HS-27A (cell line): ENCODE measurements at regions not wholly inside any gene's neighbourhood (a gene's known extent, or its start where the extent isn't known, plus 50 kb on each side); places are given as distances from the start of the nearest gene placed in this dataset.

ENCODE experiments used
- DNase-seq: peaks from one replicate; pipeline ENCODE4 v3.0.0-alpha.2; 2012; ENCODE audit warnings: low read depth, missing footprints

DNA sequence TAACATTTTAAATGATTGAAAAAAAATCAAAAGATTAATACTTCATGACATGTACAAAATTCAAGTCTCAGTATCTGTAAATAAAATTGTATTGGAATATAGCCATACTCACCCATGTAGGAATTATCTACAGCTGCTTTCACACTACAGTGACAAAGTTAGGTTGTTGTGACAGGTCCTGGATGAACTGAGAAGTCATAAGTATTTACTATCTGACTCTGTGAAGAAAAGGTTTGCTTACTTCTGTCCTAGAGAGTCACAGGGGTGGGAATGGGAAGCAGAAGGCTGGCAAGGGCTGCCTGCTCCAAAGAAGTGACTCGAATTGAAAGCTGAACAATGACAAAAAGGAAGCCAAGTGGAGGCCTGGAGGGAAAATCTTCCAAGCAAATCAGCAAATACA is 155.2 kb downstream of the SLC30A10 start:
- DNase-seq: no peak

DNA sequence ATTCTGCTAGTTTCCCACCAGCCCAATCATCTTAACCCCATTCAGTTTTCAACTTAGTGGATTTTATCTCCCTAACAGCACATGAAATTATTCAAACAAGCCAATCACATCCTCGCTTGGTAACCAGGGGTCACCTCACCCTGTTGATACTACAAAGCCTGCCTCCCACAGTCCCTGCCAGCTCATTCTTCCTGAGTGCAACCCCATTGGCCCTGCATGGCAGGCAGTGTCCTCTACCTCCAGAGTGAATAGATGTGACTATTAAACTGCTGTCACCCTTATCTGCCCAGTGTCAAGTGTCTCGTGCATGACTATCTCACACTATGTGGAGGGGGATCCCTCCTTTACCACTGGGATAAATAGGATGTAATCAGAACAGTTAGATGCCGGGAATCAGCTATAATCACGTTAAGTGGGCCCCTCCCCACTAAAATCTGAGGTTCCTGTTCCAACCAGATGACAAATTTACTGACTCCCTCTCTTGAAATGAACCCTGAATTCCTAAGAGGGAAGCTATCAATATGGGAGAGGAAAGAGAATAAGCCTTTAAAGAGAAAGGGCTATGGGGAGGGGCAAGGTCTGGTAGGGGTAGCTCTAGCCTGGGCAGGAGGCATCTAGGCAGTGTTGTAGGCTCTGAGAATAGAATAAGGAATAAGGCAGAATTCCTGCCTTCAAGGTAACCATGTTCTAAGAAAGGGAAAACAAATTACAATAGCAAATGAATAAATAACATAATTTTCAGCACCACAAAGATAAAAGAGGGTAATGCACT is 155.9 kb downstream of the SLC30A10 start:
- DNase-seq: no peak

DNA sequence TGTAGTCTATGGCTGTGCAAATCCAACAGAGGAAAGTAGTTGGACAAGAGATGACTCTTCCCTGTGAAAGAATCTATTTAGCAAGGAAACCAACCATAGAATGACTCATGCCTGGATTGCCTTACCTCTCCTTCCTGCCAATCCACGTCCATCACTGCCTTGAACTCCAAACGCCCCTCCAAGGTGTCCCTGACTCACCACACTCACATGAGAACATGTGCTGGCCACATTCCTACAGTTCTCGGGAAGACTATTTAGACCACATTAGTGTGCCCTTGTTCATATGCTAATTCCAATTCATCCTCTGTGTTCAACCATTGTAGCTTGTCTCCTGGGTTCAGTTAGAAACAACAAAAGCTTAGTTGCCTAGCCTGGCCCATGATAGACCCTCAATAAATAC is 157.3 kb downstream of the SLC30A10 start:
- DNase-seq: peak; percentile 84

DNA sequence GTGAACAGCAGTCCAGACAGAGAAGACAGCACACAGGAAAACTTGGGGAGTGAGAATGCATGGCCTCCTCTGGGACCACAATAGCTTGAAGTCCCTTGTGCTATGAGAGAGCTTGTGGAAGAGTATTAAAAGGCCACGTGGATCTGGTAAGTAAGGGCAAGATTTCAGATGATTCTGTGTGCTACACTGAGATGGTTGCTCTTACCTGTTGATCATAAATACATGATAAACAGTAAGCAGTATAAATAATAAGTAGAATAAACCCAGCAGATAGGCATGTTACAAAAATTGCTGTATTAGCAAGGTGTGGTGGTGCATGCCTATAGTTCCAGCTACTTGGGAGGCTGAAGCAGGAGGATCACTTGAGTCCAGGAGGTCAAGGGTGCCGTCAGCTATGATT is 150.4 kb upstream of the ZC3H11B start:
- DNase-seq: no peak

DNA sequence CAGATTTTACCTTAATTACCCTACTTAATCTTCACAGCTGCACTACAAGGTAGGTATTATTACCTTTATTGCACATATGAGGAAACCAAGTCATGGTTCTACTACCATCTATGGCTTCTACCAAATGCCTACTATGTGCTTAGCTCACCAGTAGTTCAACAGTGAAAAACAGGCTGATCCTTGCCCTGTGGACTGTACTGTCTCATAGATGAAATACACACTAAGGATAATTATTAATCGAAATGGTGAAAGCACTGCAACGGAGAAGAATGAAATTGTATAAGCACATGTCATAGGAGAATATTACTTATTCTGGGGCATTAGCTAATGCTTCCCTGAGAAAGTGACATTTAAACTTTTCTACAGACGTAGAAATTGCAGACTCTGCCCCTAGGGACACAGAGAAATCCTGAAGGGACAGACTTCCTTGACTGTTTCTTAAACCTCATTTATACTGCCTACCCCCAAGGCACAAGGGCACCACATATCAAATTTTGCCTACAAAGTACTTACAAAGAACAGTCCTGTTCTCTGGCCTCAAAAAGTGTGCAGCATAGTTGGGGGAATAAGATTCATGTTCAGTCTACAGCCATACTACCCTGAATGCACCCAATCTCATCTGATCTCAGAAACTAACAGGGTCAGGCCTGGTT is 148.4 kb upstream of the ZC3H11B start:
- DNase-seq: no peak

DNA sequence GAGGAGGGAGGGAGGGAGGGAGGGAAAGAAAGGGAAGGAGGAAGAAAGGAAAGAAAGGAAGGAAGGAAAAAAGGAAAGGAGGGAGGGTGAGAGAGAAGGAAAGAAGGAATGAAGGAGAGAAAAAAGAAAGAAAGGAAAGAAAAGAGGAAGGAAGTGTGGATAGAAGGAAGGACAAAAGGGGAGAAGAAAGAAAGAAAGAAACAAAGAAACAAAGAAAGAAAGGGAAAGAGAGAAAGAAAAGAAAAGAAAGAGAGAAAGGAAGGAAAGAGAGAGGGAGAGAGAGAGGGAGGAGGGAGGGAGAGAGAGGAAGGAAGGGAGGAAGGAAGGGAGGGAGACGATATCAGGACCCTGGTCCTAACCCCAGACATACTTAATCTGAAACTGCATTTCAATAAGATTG is 146.2 kb upstream of the ZC3H11B start:
- DNase-seq: no peak

DNA sequence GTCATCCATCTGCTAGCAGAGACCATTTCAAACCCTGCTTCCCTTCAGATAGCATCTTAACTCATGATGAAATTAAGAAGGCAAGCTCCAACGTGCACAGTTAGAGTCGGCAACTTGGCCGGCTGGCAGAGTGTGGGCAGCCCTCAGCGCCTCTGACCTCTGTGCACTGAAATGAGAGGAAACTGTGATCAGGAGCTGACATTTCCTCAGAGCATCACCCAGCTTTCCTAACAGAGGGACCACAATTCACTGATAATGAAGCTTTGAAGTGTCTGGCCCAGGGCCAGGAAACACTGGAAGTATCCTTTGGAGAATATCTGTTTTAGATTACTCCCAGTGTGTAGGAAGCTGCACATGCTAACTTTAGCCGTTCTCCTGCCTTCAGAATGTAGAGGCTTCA is 145.0 kb upstream of the ZC3H11B start:
- no peak for DNase-seq

DNA sequence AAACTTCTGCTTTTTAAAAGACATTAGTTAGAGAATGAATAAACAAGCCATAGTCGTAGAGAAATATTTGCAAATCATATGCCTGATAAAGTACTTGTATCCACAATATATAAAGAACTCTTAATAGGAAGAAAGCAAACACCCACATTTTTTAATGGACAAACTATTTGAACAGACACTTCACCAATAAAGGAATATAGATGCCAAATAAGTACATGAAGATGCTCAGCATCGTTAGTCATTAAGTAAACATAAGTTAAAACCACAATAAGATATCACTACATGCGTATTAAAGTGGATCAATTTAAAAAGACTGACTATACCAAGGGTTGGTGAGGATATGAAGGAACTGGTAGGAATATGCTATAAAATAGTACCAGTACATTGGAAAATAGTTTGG is 142.3 kb upstream of the ZC3H11B start:
- no peak for DNase-seq

DNA sequence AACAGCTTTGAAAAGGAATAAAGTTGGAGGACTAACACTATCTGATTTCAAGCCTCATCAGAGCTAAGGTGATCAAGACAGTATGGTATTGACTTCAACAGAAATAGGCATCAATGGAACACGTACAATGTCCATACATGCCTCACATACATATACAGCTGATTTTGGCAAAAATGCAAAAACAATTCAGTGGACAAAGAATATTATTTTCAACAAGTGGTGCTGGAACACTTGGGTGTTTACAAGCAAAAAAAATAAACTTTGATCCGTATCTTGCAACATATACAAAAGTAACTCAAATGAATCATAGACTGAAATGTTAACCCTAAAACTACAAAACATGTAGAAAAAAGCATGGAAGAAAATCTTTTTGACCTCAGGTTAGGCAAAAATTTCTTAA is 141.9 kb upstream of the ZC3H11B start:
- no peak for DNase-seq

DNA sequence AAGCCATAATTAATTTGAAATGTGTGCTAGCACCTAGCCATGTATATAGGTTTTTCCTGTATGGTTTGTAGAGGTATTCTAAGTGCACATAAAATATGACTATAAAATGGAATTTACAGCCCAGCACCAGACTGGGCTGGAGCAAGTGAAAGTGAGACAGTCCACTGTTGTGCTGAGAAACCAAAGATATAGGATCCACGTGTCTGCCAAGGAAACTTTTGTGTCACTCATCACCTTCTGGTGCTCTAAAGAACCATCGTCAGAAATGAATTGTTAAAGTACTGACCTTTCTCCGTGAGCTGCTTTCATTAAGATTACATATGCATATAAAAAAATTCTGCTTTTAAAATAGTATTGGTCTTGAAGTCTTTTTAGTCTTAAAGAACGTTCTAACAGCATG is 141.0 kb upstream of the ZC3H11B start:
- DNase-seq: no peak

DNA sequence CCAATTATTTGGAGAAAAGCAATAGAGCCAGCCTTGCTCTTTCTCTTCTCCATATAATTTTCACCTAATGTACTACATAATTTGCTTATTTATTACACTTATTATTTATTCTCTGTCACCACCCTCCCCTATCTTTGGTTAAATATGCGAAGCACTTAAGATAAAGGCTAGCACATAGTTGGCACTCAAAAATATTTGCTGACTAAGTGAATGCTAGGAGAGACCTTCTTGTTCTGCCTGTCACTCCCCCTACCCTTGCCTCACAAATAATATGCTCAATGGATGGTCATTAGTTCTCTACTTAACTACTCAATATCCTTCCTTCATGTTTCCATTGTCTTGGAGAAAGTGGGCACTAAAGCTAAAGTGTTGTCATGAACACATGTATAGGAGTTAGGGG is 139.7 kb upstream of the ZC3H11B start:
- DNase-seq: no peak

DNA sequence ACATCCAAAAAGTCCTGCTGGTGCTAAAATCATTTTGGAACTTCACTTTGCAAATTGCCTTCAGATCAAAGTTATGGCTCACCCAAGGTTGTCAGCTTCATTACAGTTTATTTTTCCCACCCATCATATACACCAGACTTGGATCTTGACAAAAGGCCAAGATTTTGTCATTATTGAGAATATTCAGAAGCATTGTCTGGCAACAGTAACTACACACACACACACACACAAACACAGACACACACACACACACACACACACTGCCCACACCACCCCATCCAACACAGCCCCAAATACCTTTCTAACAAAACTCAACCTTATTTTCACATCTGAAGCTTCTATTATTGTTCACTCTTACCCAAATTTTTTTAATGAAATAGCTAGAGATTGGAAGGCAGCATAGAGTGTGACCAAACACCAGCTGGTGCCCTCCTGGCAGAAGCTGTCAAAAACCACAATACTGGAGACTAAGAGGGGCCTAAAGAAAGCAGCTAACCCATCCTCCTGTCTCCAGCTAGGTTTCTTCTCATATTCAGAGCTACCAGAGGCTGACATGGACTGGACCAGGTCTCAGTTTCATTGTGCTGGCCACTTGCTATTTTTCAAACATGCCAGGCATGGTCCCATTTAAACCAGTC is 139.1 kb upstream of the ZC3H11B start:
- DNase-seq: no peak

DNA sequence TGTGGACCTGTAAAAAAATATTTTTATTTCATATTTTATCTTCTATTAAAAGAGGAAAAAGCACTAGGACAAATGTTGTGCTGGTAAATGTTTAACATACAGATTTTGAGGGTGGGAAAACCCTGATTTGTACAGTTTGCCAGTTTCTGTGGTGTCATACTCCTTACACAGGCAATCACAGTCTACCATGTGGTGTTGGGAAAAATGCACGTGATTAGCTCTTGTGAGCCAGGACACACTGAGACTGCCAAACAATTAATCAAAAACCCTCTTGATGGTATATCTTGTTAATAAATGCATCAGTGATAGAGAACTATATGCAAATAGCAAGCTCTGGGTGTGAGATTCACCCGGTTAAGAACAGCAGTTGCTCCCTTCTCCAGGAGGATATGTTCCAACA is 136.5 kb upstream of the ZC3H11B start:
- no peak for DNase-seq

DNA sequence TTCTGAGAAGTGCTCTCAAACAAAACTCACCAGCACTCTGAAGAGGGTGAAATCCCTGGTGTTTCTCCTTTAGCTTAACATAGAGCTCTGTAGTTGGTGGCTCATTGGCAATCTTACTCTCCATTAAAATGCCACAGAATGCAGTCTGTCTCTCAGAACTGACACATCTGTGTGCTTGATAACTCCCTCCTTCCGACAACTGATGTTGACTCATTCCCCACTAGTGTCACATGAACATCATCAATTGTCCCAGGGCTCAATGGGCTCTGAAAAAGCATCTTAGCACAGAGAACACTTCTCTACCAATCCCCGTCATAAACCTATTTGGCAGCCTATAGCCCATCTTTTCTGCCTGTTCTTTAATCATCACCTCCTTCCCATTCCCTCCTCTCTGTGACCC is 133.2 kb upstream of the ZC3H11B start:
- no peak for DNase-seq

DNA sequence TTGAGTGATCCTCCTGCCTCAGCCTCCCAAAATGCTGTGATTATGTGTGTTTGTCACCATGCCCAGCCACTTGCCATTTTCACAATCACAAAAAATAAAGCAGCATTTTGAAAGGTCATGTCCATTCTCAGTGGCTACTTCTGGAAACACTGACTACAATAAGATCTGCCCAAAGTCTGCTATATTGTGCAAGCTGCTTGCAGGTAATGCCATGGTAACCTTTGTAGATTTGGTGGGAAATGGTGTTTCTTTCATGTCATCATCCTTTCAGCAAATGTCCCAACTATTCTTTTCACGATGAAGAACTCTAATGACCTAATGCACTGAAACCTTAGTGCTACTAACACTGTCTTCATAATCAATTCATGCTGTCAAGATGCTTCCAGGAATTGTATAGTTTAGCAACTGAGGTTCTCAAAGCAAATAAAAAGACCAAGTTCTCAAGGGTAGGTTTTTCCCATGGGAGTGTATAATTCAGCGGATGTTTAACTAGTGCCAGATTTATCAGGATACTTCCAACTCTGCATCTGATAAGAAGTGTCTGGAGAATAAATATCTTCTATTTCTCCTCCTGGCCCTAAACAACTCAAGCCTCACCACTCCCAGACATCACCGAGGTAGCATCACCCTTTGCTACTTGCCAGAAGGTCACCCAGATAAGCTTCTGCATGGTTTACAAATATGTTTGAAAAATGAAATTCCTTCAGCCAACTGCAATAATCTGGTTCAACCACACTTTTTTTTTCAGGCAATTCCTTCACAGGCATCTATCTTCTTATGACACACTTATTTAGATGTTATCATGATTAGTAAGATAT is 132.0 kb upstream of the ZC3H11B start:
- DNase-seq: no peak

DNA sequence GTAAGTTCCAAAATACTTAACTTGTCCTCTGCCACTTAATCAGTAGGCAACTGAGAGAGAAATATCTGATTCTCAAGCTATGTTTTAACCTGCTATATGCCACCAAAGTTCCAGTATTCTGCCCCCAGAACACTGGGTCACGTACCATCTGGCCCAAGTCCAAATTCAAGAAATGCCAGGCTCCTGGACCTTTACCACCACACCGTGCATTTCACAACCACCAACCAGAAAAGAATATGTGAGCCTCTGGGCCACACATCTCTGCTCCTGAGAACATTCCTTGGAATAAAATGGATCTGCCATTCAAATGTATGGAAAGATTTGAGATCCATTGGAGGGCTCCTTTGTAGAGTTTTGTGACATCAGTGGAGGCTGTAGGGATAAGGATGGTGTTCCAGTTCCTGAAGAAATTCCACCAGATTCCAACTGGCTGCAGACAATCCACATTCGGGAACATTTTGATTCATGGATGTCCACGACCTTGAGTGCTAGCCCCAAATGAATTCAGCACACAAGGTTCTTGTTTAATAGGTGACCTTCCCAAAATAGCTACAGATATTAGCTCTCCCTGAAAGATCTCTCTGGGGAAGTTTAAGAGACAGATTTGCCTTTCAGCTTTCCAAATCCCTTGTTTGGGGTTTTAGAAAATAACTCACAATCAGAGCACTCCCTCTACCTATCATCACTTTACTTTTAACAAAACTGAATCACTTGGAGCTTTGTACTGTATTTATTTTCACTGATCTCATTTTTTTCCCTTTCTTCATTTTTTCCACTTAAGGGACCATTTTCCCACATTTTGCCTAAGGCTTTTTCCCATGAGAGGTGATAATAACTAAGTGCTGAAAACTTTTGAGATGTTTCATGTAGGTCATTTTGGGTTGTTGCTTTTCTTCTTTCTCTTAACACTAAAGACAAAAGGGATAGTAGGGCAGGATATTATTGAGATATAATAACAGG is 128.4 kb upstream of the ZC3H11B start:
- DNase-seq: no peak

DNA sequence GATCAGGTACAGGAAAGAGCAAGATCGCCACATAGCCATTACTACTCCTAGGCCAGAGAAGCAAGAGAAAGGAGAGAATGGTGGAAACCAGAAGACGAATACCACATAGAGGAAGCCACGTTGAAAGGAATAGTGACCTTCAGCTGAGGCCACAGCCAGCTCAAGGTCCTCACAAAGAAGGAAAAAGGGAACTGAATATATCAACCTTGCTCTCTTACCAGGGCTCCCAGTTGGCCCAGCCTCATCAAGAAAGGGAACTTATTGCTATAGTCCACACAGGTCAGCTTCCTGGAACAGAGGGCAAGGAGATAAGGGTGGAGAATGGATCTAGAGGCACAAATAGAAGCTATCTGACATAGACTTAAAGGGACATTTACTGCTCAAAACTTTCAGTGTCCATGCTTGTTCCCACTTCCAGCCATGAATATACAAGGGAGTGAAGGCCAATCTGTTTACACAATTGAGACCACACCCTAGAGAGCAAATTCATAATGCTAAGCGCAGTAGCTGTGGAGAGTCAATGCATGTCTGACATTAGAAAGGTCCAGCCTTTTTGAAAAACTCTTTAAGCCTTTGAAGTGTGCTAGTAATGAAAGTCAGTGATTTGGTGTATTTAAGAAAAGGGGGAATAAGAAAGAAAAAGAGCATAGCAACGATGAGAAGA is 120.7 kb upstream of the ZC3H11B start:
- no peak for DNase-seq

DNA sequence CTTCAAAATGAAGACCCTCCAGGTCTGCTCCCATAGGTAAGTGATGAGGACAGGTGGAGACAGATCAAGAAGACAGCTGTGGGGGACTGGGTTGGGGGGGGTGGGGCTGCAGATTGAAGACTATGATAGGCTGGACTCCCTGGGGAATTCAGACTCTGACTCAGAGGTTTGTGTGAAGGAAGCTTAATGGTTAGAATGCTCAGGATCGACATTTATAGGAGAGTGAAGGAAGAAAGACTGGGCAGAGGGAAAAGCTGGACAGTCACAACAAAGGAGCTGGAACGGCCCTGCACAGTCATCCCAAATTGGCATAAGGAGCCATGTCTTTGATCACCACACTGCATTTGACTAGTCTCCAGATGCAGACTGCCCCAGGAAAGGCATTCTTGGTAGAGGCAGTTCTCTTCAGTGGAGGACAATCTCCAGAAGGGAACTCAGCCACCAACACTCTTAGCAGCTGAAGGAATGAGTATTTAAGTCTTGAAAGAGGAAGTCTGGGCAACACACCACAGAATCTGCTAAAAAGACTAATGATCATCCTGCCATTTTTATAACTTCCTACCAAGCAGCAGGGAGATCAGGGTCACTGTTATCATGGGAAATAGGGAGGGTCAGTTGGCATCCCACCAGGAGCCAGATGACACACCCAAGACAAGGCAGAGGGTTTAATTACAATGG is 120.0 kb upstream of the ZC3H11B start:
- DNase-seq: no peak

DNA sequence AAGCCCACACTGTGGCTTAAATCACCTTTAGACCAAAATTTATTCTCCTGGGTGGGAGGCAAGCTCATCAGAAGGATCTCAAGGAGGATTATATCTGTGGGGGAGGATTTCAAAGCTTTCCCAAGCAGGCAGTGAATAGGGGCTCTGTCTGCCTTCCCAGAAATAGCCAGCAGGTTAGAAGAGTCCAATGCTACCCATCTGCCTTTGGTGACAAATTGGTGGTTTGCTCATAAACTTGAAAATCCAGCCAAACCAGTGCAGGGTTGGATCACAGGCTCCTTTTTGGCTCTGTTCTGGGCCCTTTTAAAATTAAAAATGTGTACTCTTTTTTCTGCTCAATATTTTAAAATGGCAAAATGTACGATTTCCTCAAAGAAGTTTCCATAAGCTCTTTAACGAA is 118.9 kb upstream of the ZC3H11B start:
- no peak for DNase-seq
